ENCODE measurements at regions not wholly inside any gene's neighbourhood (a gene's known extent, or its start where the extent isn't known, plus 50 kb on each side); places are given as distances from the start of the nearest gene placed in this dataset.

DNA sequence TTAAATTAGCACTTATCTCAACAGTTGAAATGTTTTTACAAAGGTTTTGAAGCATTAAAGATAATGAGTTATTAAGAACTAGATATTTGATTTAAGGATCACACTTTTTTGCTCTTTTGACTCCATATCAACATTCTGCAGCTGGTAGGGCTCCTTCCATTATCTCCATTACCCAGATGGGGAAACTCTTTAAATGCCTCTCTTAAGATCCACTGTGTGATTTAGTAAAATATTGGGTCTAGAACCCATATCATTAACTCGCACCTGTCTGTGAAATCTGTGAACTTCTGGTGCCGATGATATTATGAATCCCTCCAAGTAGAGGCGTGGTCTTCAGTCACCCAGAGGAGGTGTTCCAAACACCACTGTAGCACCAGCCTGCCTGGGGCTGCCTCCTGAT is 466.2 kb downstream of the TSN start (continued):
- TF ChIP-seq, protein P1, sequence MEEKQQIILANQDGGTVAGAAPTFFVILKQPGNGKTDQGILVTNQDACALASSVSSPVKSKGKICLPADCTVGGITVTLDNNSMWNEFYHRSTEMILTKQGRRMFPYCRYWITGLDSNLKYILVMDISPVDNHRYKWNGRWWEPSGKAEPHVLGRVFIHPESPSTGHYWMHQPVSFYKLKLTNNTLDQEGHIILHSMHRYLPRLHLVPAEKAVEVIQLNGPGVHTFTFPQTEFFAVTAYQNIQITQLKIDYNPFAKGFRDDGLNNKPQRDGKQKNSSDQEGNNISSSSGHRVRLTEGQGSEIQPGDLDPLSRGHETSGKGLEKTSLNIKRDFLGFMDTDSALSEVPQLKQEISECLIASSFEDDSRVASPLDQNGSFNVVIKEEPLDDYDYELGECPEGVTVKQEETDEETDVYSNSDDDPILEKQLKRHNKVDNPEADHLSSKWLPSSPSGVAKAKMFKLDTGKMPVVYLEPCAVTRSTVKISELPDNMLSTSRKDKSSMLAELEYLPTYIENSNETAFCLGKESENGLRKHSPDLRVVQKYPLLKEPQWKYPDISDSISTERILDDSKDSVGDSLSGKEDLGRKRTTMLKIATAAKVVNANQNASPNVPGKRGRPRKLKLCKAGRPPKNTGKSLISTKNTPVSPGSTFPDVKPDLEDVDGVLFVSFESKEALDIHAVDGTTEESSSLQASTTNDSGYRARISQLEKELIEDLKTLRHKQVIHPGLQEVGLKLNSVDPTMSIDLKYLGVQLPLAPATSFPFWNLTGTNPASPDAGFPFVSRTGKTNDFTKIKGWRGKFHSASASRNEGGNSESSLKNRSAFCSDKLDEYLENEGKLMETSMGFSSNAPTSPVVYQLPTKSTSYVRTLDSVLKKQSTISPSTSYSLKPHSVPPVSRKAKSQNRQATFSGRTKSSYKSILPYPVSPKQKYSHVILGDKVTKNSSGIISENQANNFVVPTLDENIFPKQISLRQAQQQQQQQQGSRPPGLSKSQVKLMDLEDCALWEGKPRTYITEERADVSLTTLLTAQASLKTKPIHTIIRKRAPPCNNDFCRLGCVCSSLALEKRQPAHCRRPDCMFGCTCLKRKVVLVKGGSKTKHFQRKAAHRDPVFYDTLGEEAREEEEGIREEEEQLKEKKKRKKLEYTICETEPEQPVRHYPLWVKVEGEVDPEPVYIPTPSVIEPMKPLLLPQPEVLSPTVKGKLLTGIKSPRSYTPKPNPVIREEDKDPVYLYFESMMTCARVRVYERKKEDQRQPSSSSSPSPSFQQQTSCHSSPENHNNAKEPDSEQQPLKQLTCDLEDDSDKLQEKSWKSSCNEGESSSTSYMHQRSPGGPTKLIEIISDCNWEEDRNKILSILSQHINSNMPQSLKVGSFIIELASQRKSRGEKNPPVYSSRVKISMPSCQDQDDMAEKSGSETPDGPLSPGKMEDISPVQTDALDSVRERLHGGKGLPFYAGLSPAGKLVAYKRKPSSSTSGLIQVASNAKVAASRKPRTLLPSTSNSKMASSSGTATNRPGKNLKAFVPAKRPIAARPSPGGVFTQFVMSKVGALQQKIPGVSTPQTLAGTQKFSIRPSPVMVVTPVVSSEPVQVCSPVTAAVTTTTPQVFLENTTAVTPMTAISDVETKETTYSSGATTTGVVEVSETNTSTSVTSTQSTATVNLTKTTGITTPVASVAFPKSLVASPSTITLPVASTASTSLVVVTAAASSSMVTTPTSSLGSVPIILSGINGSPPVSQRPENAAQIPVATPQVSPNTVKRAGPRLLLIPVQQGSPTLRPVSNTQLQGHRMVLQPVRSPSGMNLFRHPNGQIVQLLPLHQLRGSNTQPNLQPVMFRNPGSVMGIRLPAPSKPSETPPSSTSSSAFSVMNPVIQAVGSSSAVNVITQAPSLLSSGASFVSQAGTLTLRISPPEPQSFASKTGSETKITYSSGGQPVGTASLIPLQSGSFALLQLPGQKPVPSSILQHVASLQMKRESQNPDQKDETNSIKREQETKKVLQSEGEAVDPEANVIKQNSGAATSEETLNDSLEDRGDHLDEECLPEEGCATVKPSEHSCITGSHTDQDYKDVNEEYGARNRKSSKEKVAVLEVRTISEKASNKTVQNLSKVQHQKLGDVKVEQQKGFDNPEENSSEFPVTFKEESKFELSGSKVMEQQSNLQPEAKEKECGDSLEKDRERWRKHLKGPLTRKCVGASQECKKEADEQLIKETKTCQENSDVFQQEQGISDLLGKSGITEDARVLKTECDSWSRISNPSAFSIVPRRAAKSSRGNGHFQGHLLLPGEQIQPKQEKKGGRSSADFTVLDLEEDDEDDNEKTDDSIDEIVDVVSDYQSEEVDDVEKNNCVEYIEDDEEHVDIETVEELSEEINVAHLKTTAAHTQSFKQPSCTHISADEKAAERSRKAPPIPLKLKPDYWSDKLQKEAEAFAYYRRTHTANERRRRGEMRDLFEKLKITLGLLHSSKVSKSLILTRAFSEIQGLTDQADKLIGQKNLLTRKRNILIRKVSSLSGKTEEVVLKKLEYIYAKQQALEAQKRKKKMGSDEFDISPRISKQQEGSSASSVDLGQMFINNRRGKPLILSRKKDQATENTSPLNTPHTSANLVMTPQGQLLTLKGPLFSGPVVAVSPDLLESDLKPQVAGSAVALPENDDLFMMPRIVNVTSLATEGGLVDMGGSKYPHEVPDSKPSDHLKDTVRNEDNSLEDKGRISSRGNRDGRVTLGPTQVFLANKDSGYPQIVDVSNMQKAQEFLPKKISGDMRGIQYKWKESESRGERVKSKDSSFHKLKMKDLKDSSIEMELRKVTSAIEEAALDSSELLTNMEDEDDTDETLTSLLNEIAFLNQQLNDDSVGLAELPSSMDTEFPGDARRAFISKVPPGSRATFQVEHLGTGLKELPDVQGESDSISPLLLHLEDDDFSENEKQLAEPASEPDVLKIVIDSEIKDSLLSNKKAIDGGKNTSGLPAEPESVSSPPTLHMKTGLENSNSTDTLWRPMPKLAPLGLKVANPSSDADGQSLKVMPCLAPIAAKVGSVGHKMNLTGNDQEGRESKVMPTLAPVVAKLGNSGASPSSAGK (IDR thresholded peaks at IDR 0.05) = no peak
- TF ChIP-seq ATF1 (CRISPR knock-in tag; IDR thresholded peaks at IDR 0.05) (no peak), ATF1 (tag; IDR thresholded peaks at IDR 0.05) (no peak), EP400 (IDR thresholded peaks at IDR 0.05) (no peak), ESRRB (CRISPR knock-in tag; IDR thresholded peaks at IDR 0.05; ENCODE audit: borderline replicate concordance) (no peak), ZNF324 (CRISPR knock-in tag; IDR thresholded peaks at IDR 0.05) (no peak), EZH2 (IDR thresholded peaks at IDR 0.05; ENCODE audit: borderline replicate concordance, low read depth, low read length) (no peak), ZNF282 (CRISPR knock-in tag; IDR thresholded peaks at IDR 0.05) (no peak), CHD1 (IDR thresholded peaks at IDR 0.05; ENCODE audit: low read length) (no peak), SRF (CRISPR knock-in tag; IDR thresholded peaks at IDR 0.05) (no peak)
- TF ChIP-seq, protein P2, sequence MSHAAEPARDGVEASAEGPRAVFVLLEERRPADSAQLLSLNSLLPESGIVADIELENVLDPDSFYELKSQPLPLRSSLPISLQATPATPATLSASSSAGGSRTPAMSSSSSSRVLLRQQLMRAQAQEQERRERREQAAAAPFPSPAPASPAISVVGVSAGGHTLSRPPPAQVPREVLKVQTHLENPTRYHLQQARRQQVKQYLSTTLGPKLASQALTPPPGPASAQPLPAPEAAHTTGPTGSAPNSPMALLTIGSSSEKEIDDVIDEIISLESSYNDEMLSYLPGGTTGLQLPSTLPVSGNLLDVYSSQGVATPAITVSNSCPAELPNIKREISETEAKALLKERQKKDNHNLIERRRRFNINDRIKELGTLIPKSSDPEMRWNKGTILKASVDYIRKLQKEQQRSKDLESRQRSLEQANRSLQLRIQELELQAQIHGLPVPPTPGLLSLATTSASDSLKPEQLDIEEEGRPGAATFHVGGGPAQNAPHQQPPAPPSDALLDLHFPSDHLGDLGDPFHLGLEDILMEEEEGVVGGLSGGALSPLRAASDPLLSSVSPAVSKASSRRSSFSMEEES (CRISPR knock-in tag; IDR thresholded peaks at IDR 0.05) = no peak
- TF ChIP-seq, protein P3, sequence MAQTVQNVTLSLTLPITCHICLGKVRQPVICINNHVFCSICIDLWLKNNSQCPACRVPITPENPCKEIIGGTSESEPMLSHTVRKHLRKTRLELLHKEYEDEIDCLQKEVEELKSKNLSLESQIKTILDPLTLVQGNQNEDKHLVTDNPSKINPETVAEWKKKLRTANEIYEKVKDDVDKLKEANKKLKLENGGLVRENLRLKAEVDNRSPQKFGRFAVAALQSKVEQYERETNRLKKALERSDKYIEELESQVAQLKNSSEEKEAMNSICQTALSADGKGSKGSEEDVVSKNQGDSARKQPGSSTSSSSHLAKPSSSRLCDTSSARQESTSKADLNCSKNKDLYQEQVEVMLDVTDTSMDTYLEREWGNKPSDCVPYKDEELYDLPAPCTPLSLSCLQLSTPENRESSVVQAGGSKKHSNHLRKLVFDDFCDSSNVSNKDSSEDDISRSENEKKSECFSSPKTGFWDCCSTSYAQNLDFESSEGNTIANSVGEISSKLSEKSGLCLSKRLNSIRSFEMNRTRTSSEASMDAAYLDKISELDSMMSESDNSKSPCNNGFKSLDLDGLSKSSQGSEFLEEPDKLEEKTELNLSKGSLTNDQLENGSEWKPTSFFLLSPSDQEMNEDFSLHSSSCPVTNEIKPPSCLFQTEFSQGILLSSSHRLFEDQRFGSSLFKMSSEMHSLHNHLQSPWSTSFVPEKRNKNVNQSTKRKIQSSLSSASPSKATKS (CRISPR knock-in tag; IDR thresholded peaks at IDR 0.05) = no peak
- TF ChIP-seq, protein P4, sequence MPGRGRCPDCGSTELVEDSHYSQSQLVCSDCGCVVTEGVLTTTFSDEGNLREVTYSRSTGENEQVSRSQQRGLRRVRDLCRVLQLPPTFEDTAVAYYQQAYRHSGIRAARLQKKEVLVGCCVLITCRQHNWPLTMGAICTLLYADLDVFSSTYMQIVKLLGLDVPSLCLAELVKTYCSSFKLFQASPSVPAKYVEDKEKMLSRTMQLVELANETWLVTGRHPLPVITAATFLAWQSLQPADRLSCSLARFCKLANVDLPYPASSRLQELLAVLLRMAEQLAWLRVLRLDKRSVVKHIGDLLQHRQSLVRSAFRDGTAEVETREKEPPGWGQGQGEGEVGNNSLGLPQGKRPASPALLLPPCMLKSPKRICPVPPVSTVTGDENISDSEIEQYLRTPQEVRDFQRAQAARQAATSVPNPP (IDR thresholded peaks at IDR 0.05; ENCODE audit: borderline replicate concordance, insufficient read depth, insufficient read length) = no peak
